ENCODE measurements at regions not wholly inside any gene's neighbourhood (a gene's known extent, or its start where the extent isn't known, plus 50 kb on each side); places are given as distances from the start of the nearest gene placed in this dataset.
A peak's percentile ranks its signal among the peaks of the same experiment; 100 is the strongest.

- TF ChIP-seq, protein P1, sequence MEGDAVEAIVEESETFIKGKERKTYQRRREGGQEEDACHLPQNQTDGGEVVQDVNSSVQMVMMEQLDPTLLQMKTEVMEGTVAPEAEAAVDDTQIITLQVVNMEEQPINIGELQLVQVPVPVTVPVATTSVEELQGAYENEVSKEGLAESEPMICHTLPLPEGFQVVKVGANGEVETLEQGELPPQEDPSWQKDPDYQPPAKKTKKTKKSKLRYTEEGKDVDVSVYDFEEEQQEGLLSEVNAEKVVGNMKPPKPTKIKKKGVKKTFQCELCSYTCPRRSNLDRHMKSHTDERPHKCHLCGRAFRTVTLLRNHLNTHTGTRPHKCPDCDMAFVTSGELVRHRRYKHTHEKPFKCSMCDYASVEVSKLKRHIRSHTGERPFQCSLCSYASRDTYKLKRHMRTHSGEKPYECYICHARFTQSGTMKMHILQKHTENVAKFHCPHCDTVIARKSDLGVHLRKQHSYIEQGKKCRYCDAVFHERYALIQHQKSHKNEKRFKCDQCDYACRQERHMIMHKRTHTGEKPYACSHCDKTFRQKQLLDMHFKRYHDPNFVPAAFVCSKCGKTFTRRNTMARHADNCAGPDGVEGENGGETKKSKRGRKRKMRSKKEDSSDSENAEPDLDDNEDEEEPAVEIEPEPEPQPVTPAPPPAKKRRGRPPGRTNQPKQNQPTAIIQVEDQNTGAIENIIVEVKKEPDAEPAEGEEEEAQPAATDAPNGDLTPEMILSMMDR (IDR thresholded peaks at IDR 0.05) = no peak
- no peak for TF ChIP-seq POLR2A (IDR thresholded peaks at IDR 0.05)
- peak; percentile 91 to 96 (median 94) for TF ChIP-seq POLR2AphosphoS5 (IDR thresholded peaks at IDR 0.05)
Measured at GRCh38 chr4:125445525-125445924, 130.8 kb downstream of the FAT4 start.
